ENCODE measurements at regions not wholly inside any gene's neighbourhood (a gene's known extent, or its start where the extent isn't known, plus 50 kb on each side); places are given as distances from the start of the nearest gene placed in this dataset.

DNA sequence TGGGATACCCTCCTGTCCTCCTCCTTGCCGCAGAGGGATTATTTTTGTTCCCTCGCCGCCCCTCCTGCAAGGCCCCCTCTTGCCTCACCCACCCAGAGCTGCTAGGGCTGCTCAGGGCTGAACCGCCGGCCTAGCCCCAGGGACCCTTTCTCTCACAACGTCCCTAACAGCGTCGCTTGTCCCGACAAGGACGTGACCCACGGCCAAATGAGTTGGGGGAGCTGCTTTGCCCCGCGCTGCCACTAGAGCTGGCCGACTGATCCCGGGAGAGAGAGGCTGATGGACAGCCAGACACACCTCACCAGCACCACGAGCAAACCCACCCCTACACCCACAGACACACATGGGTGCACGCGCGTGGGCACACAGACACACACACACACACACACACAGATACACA is 154.6 kb upstream of the ALG10B start:
- TF ChIP-seq EZH2 (IDR thresholded peaks at IDR 0.05; ENCODE audit: borderline replicate concordance, low read depth, low read length, poor library complexity, severe bottlenecking) (no peak), CTCF (conservative IDR thresholded peaks at IDR 0.05; ENCODE audit: low read depth, low read length) (no peak)

Data from A673 (cell line).